Endodermal cell (in vitro differentiated cells): ENCODE measurements at regions not wholly inside any gene's neighbourhood (a gene's known extent, or its start where the extent isn't known, plus 50 kb on each side); places are given as distances from the start of the nearest gene placed in this dataset.

Experiments
- DNase-seq: peaks from one replicate; pipeline ENCODE4 v3.0.0-alpha.2; 2017
- H3K27ac ChIP-seq: 2 replicates; pipeline ENCODE4 v1.5.1; 2013; ENCODE audit warnings: mild to moderate bottlenecking, low read depth, low read length, moderate library complexity
- H3K27me3 ChIP-seq: 2 replicates; pipeline ENCODE4 v1.6.1; 2013; ENCODE audit warnings: mild to moderate bottlenecking, low read length, moderate library complexity; ENCODE audit not compliant: insufficient read depth, control insufficient read depth, poor library complexity, severe bottlenecking
- H3K36me3 ChIP-seq: 2 replicates; pipeline ENCODE4 v1.7.0; 2013; ENCODE audit warnings: mild to moderate bottlenecking, low read length, moderate library complexity; ENCODE audit not compliant: control insufficient read depth, insufficient read depth
- H3K4me1 ChIP-seq: one replicate; pipeline ENCODE4 v1.7.0; 2013; ENCODE audit warnings: low read length; ENCODE audit not compliant: control insufficient read depth, insufficient read depth
- H3K4me3 ChIP-seq: 2 replicates; pipeline ENCODE4 v1.5.1; 2013; ENCODE audit warnings: mild to moderate bottlenecking, low read length, moderate library complexity
- H3K9ac ChIP-seq: 2 replicates; pipeline ENCODE4 v1.6.1; 2013; ENCODE audit warnings: mild to moderate bottlenecking, low read length, moderate library complexity; ENCODE audit not compliant: poor library complexity, severe bottlenecking; ENCODE audit errors: extremely low read depth
- H3K9me3 ChIP-seq: 2 replicates; pipeline ENCODE4 v1.6.1; 2013; ENCODE audit warnings: mild to moderate bottlenecking, low read length, moderate library complexity; ENCODE audit not compliant: control insufficient read depth
- H3K27ac Mint-ChIP-seq: 2 replicates; pipeline ENCODE4 v1.8.0; 2020; ENCODE audit warnings: mixed read lengths
- H3K27me3 Mint-ChIP-seq: 2 replicates; pipeline ENCODE4 v1.8.0; 2021; ENCODE audit warnings: mild to moderate bottlenecking, mixed read lengths; ENCODE audit not compliant: insufficient read depth
- H3K36me3 Mint-ChIP-seq: 2 replicates; pipeline ENCODE4 v1.8.0; 2020; ENCODE audit warnings: low read depth, mixed read lengths
- H3K4me1 Mint-ChIP-seq: 2 replicates; pipeline ENCODE4 v1.8.0; 2020; ENCODE audit warnings: mixed read lengths
- H3K4me3 Mint-ChIP-seq: 2 replicates; pipeline ENCODE4 v1.8.0; 2020; ENCODE audit warnings: mild to moderate bottlenecking, moderate library complexity, mixed read lengths
- H3K9me3 Mint-ChIP-seq: 2 replicates; pipeline ENCODE4 v1.8.0; 2020; ENCODE audit warnings: mild to moderate bottlenecking, mixed read lengths
- whole genome bisulfite sequencing, 2 experiments: methylation state at CpG; one replicate each; pipeline versions ENCODE4 v1.1.5 to v1.1.7; 2013; ENCODE audit warnings: missing lambda C conversion rate in 2 of 2, mixed read lengths in 1 of 2; ENCODE audit not compliant: insufficient coverage in 1 of 2, insufficient read length in 1 of 2; 5-methylcytosine and 5-hydroxymethylcytosine counted together
- TF ChIP-seq, protein P1 (sequence below): fragments of 200-600 bp; sonication (generic); conservative IDR thresholded peaks from 2 replicates; pipeline ENCODE4 v1.5.0; 2021; ENCODE audit warnings: antibody characterized with exemption, mild to moderate bottlenecking

DNA sequence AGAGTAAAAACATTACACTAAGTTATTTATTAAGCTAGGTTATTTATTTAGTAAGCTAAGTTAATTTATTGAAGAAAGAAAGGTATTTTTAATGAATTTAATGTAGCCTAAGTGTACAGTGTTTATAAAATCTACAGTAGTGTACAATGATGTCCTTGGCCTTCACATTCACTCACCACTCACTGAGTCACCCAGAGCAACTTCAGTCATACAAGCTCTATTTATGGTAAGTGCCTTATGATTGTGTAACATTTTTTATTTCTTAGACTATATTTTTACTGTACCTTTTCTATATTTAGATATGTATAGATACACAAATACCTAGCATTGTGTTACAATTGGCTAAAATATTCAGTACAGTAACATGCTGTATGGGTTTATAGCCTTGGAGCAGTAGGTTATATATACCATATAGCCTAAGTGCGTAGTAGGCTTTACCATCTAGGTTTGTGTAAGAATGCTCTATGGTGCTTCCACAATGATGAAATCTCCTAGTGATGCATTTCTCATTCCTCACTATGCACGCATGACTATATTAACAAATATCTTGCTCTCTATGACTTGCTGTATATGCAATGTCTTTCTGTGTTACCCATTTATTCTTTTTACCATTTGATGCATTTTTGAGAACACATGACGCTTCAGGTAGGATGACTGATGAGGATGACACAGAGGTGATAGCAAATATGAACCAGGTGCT lies 309.6 kb upstream of the ATXN7L3B start:
- Mint-ChIP-seq H3K36me3 (no peaks in the 10 kb centered on the region), H3K27ac (no peak overlapping the region), H3K4me1 (no peaks in the 10 kb centered on the region), H3K27me3 (no peaks in the 10 kb centered on the region), H3K4me3 (no peak overlapping the region), H3K9me3 (no peaks in the 10 kb centered on the region)
- WGBS, 2 experiments: 91 to 100% methylated on average over 1 to 3 of the region's 3 CpGs
- Histone ChIP-seq H3K4me1 (no peaks in the 10 kb centered on the region), H3K27me3 (no peaks in the 10 kb centered on the region), H3K9ac (no peak overlapping the region), H3K9me3 (no peaks in the 10 kb centered on the region), H3K4me3 (no peak overlapping the region), H3K27ac (no peak overlapping the region), H3K36me3 (no peaks in the 10 kb centered on the region)
- TF ChIP-seq, protein P1, sequence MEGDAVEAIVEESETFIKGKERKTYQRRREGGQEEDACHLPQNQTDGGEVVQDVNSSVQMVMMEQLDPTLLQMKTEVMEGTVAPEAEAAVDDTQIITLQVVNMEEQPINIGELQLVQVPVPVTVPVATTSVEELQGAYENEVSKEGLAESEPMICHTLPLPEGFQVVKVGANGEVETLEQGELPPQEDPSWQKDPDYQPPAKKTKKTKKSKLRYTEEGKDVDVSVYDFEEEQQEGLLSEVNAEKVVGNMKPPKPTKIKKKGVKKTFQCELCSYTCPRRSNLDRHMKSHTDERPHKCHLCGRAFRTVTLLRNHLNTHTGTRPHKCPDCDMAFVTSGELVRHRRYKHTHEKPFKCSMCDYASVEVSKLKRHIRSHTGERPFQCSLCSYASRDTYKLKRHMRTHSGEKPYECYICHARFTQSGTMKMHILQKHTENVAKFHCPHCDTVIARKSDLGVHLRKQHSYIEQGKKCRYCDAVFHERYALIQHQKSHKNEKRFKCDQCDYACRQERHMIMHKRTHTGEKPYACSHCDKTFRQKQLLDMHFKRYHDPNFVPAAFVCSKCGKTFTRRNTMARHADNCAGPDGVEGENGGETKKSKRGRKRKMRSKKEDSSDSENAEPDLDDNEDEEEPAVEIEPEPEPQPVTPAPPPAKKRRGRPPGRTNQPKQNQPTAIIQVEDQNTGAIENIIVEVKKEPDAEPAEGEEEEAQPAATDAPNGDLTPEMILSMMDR: no peak
- no peak for DNase-seq

DNA sequence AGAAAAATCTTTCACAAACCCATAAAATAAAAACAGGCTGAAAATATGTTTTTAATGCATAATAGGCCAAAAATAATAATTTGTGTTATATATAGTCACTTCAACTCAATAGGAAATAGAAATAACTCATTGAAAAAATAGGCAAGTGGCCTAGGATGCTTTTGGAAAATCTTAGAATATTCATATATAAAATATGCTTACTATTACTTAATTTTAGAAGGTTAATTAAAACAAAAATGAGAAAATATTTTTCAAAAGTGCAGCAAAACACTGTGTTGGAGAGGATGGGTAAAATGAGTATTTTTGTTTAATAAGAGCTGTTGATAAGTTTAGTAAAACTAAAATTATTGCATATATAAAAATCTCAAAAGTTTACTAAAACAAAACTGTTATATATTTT lies 308.0 kb upstream of the ATXN7L3B start:
- H3K9ac ChIP-seq: no peak overlapping the region
- Mint-ChIP-seq H3K4me3 (no peak overlapping the region), H3K4me1 (no peaks in the 10 kb centered on the region), H3K27ac (no peak overlapping the region), H3K27me3 (no peaks in the 10 kb centered on the region), H3K36me3 (no peaks in the 10 kb centered on the region), H3K9me3 (no peaks in the 10 kb centered on the region)
- no peak overlapping the region for H3K27ac ChIP-seq
- TF ChIP-seq, protein P1: no peak
- no peaks in the 10 kb centered on the region for H3K27me3 ChIP-seq
- H3K9me3 ChIP-seq: no peaks in the 10 kb centered on the region
- DNase-seq: no peak
- no peaks in the 10 kb centered on the region for H3K4me1 ChIP-seq
- no peak overlapping the region for H3K4me3 ChIP-seq
- no peaks in the 10 kb centered on the region for H3K36me3 ChIP-seq

DNA sequence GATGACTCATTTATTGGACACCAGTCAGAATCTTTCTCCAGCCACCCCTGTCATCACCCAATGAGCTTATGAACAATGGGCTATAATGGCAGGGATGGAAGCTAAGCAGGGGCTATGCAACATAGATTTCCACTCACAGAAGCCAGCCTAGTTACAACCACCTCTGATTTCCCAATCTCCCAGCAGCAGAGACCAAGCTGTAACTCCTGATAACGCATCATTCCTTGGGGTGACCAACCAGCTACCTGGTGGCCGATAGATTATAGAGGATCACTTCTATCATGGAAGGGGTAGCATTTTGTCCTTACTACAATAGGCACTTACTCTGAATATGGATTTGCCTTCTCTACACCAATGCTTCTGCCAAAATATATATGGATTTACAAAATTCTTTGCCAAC lies 302.3 kb upstream of the ATXN7L3B start:
- no peak overlapping the region for H3K4me3 Mint-ChIP-seq
- no peak for DNase-seq

More for the DNA sequence above, 302.3 kb upstream of the ATXN7L3B start:
- Histone ChIP-seq H3K4me1 (no peaks in the 10 kb centered on the region), H3K27me3 (no peaks in the 10 kb centered on the region), H3K9ac (no peak overlapping the region), H3K27ac (no peak overlapping the region), H3K9me3 (no peaks in the 10 kb centered on the region), H3K36me3 (no peaks in the 10 kb centered on the region), H3K4me3 (no peak overlapping the region)
- no peak overlapping the region for H3K27ac Mint-ChIP-seq
- no peaks in the 10 kb centered on the region for H3K27me3 Mint-ChIP-seq
- TF ChIP-seq, protein P1: no peak
- no peaks in the 10 kb centered on the region for H3K36me3 Mint-ChIP-seq
- H3K9me3 Mint-ChIP-seq: peaks cover 3% of the 10 kb centered on the region
- H3K4me1 Mint-ChIP-seq: no peaks in the 10 kb centered on the region
- 95 to 100% methylated on average over 2 of the region's 2 CpGs for WGBS, 2 experiments
